NB4 (cell line): ENCODE measurements at regions not wholly inside any gene's neighbourhood (a gene's known extent, or its start where the extent isn't known, plus 50 kb on each side); places are given as distances from the start of the nearest gene placed in this dataset.
"Not testable (repeated sequence)": the region's sequence is repeated elsewhere in the genome, so short reads cannot be mapped to it uniquely, and the experiment has no call there.

Source experiments
- DNase-seq: peaks from one replicate; pipeline ENCODE4 v3.0.0; 2010; ENCODE audit warnings: low read depth
- H3K4me3 ChIP-seq: one replicate; pipeline ENCODE4 v1.5.1; 2011; ENCODE audit warnings: mild to moderate bottlenecking, low read depth, low read length, moderate library complexity
- CTCF ChIP-seq: IDR thresholded peaks from one replicate; pipeline ENCODE4 v1.5.1; 2012; ENCODE audit warnings: low read depth, low read length
- MYC ChIP-seq: IDR thresholded peaks from 2 replicates; pipeline ENCODE4 v1.6.1; 2011; ENCODE audit warnings: low read depth, low read length
- POLR2A ChIP-seq: IDR thresholded peaks from 2 replicates; pipeline ENCODE4 v1.6.1; 2011; ENCODE audit warnings: mild to moderate bottlenecking; ENCODE audit not compliant: insufficient read length; ENCODE audit errors: extremely low read depth
- TF ChIP-seq, protein P1 (sequence below): IDR thresholded peaks from 2 replicates; pipeline ENCODE4 v1.6.1; 2011; ENCODE audit warnings: low read depth, low read length

DNA sequence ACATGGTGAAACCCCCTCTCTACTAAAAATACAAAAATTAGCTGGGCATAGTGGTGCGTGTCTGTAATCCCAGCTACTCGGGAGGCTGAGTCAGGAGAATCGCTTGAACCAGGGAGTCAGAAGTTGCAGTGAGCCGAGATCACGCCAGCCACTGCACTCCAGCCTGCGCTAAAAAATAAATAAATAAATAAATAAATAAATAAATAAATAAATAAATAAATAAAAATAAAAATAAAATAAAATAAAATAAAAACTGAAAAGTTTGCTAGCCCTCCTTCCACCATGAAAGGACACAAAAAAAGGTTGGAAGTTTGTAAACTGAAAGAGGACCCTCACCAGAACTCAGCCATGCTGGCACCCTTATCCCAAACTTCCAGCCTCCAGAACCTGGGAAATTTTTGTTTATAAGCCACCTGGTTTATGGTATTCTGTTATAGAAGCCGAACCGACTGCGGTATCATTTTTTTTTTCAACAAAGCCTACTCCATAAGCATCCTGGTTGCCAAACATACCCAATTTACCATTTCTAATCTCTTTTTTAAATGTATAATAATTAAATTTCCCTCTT, 448.2 kb downstream of the SEMA3D start:
- DNase-seq = no peak
- no peak for TF ChIP-seq POLR2A
- TF ChIP-seq MYC = no peak
- no peak for TF ChIP-seq CTCF
- TF ChIP-seq, protein P1, sequence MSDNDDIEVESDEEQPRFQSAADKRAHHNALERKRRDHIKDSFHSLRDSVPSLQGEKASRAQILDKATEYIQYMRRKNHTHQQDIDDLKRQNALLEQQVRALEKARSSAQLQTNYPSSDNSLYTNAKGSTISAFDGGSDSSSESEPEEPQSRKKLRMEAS = no peak
- no peak overlapping the region for H3K4me3 ChIP-seq

DNA sequence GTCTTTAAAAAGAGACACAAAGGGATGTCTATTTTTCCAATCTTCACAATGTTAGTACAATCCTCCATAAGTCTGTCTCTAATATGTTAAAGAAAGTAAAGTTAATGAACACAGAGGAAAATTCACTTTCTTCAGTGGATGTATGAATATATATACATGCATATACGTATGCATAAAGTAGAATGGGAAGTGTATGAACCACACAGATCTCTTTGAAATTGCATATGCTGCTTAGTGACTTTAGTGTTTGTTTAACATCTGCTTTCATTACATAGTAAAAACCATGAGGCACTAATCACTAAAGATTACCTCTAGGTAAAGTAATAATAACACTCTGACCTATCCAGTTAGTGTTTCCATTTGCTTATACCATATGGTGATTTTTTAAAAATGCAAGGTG, 451.2 kb downstream of the SEMA3D start:
- no peak for DNase-seq
- no peak for TF ChIP-seq POLR2A
- TF ChIP-seq CTCF = no peak
- no peak for TF ChIP-seq MYC
- TF ChIP-seq, protein P1 = no peak
- H3K4me3 ChIP-seq = no peak overlapping the region

DNA sequence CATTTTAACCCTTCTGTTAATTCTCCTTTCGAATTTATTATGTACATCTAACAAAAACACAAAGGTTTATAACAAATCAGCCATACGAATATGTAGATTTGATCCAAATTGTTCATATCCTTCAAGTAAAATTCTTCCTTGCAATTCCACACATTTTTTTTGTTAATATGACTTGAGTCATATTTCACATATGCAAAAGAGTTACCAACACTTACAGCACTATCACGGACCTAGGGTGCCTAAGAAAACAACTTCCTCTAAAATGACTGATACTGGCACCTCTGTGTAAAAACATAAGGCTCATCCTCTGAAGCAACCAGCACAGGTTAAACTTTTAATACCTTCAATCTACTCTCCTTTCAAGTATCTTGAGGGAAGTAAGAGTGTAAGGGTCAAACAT, 451.8 kb downstream of the SEMA3D start:
- no peak for DNase-seq
- H3K4me3 ChIP-seq = no peak overlapping the region
- TF ChIP-seq CTCF (no peak), POLR2A (no peak), MYC (no peak)
- TF ChIP-seq, protein P1 = no peak

GRCh38 chr7:84733976-84734375, 452.9 kb downstream of the SEMA3D start:
- H3K4me3 ChIP-seq, DNase-seq: not testable (repeated sequence)

DNA sequence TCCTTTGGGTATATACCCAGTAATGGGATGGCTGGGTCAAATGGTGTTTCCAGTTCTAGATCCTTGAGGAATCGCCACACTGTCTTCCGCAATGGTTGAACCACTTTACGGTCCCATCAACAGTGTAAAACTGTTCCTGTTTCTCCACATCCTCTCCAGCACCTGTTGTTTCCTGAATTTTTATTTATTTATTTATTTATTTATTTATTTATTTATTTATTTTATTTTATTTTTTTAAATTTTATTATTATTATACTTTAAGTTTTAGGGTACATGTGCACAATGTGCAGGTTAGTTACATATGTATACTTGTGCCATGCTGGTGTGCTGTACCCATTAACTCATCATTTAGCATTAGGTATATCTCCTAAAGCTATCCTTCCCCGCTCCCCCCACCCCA, 456.0 kb downstream of the SEMA3D start:
- DNase-seq, H3K4me3 ChIP-seq: not testable (repeated sequence)

DNA sequence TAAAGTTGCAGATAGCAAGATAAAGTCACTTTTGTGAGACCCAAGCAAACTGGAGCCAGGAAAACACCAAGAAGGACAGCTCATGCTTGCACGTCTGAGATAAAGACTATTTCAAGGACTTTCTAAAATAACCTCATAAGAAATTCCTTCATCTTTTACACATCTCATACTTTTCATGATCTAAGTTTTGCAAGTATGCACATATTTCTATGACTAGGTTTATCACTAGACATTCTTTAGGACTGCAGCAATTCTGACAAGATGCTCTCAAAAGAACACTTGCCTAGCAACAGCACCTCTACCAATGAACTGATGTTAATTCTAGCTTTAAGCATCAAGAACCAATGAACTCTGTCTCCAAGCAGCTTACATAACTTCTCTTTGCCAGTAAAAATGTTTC, 457.6 kb downstream of the SEMA3D start:
- H3K4me3 ChIP-seq = no peak overlapping the region
- DNase-seq = no peak
- TF ChIP-seq, protein P1 = no peak
- TF ChIP-seq POLR2A (no peak), CTCF (no peak), MYC (no peak)

DNA sequence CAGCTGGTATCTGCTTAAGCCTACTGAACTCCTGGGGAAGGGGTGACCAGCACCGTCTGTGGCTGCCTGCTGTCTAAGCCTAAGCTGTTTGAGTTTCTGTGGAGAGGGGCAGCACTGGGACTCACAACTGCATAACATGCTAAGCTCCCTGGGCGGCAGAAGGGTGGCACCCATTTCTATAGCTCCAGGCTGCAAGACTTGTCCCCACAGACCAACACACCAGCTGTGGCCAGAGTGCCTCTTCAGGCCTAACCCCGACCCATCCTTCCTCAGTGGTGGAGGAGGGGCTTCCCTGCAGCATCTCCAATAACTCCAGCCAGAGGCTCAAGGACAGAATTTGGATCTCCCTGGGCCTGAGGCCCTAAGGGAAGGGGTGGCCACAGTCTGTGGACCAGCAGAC, 464.1 kb downstream of the SEMA3D start:
- DNase-seq = no peak
- no peak for TF ChIP-seq POLR2A
- no peak overlapping the region for H3K4me3 ChIP-seq

- no peak for DNase-seq
- TF ChIP-seq CTCF (no peak), MYC (no peak), POLR2A (no peak)
- TF ChIP-seq, protein P1 = no peak
- H3K4me3 ChIP-seq = no peak overlapping the region
Measured at GRCh38 chr7:84722086-84722485, 464.8 kb downstream of the SEMA3D start.
